ENCODE measurements at regions not wholly inside any gene's neighbourhood (a gene's known extent, or its start where the extent isn't known, plus 50 kb on each side); places are given as distances from the start of the nearest gene placed in this dataset.
"Not testable (repeated sequence)": the region's sequence is repeated elsewhere in the genome, so short reads cannot be mapped to it uniquely, and the experiment has no call there.

DNA sequence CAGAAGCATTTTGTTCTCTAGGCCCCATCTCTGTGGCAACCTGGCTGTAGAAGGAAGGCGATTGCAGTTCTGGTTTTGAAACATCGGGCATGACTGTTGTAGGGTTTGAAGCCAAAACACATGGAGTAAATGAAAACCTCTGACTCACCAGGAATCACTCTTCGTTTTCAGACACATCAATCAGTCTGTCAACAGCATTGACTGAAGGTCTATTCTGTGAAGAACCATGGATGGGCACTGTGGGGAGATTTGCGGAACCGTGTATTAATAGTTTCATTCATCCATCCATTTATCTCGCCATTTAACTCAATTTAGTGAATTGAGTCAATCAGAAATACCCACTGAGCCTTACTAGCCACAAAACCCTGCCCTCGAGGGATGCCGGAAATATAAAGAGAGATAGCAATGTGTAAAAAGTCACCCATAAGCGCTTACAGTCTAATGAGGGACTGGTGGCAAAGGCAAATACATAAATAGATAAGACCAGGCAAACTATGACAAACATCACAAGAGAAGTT lies 364.6 kb upstream of the PROX1 start:
- Histone ChIP-seq H3K4me2 (ENCODE audit: low read length) (no peak overlapping the region), H3K4me1 (ENCODE audit: control insufficient read depth, insufficient read depth, low read length) (no peaks in the 10 kb centered on the region), H3K4me3 (ENCODE audit: low read length) (no peak overlapping the region), H3K9me3 (replicated peaks; ENCODE audit: low read length) (no peaks in the 10 kb centered on the region), H3K27me3 (ENCODE audit: control insufficient read depth, insufficient read depth, low read length) (no peaks in the 10 kb centered on the region), H3K36me3 (ENCODE audit: insufficient read depth, low read length) (no peaks in the 10 kb centered on the region), H3K9ac (ENCODE audit: low read depth, low read length) (no peak overlapping the region)

- Histone ChIP-seq H3K9ac (ENCODE audit: low read depth, low read length) (no peak overlapping the region), H3K4me1 (ENCODE audit: control insufficient read depth, insufficient read depth, low read length) (no peaks in the 10 kb centered on the region), H3K27me3 (ENCODE audit: control insufficient read depth, insufficient read depth, low read length) (no peaks in the 10 kb centered on the region), H3K36me3 (ENCODE audit: insufficient read depth, low read length) (no peaks in the 10 kb centered on the region), H3K4me2 (ENCODE audit: low read length) (no peak overlapping the region), H3K4me3 (ENCODE audit: low read length) (no peak overlapping the region), H3K9me3 (replicated peaks; ENCODE audit: low read length) (no peaks in the 10 kb centered on the region)
Measured at GRCh38 chr1:213623862-213624261, 363.9 kb upstream of the PROX1 start.

GRCh38 chr1:213636778-213637177 lies 351.0 kb upstream of the PROX1 start:
- not testable (repeated sequence) for H3K4me3 ChIP-seq (ENCODE audit: low read length); H3K9me3 ChIP-seq (replicated peaks; ENCODE audit: low read length); H3K4me2 ChIP-seq (ENCODE audit: low read length); H3K4me1 ChIP-seq (ENCODE audit: control insufficient read depth, insufficient read depth, low read length); H3K9ac ChIP-seq (ENCODE audit: low read depth, low read length); H3K36me3 ChIP-seq (ENCODE audit: insufficient read depth, low read length); H3K27me3 ChIP-seq (ENCODE audit: control insufficient read depth, insufficient read depth, low read length)

DNA sequence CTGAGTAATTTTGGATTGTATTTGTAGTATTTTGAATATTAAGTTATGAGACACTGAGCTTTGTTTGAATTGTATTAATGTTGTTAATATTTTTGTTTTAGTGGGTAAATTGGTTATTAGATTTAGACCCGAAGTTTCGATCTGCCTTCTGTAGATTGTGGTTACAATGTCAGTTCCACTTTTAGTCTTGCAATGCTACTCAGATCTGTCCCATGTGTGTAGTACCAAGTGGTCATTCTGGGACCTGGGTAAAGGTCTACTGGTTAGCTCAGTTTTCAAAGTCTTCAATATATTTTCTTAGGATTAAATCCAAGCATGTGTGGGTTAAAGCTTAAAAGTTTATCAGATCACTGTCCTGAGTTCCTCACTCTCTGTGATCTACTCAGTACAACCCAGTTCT lies 346.5 kb upstream of the PROX1 start:
- H3K4me3 ChIP-seq (ENCODE audit: low read length): no peak overlapping the region
- no peaks in the 10 kb centered on the region for H3K9me3 ChIP-seq (replicated peaks; ENCODE audit: low read length)
- no peaks in the 10 kb centered on the region for H3K36me3 ChIP-seq (ENCODE audit: insufficient read depth, low read length)
- no peaks in the 10 kb centered on the region for H3K27me3 ChIP-seq (ENCODE audit: control insufficient read depth, insufficient read depth, low read length)
- H3K4me1 ChIP-seq (ENCODE audit: control insufficient read depth, insufficient read depth, low read length): no peaks in the 10 kb centered on the region
- H3K4me2 ChIP-seq (ENCODE audit: low read length): no peak overlapping the region
- no peak overlapping the region for H3K9ac ChIP-seq (ENCODE audit: low read depth, low read length)

DNA sequence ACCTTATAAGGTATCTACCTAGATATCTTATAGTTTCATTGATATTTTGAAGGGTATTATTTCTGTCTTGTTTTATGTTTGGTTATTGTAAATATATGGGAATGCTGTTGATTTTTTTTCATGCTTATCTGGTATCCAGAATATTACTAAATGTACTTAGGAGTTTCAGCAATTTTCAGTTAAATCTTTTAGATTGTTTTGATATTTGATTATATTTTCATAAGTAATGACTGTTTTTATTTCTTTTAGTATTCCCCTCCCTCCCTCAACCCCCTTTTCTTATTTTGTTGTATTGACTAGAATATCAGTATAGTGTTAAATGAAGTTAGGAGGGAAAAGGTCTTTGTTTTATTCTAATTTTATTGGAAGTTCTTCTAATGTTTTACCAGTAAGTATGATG lies 344.4 kb upstream of the PROX1 start:
- Histone ChIP-seq H3K4me3 (ENCODE audit: low read length) (no peak overlapping the region), H3K4me1 (ENCODE audit: control insufficient read depth, insufficient read depth, low read length) (no peaks in the 10 kb centered on the region), H3K36me3 (ENCODE audit: insufficient read depth, low read length) (no peaks in the 10 kb centered on the region), H3K27me3 (ENCODE audit: control insufficient read depth, insufficient read depth, low read length) (no peaks in the 10 kb centered on the region), H3K9ac (ENCODE audit: low read depth, low read length) (no peak overlapping the region), H3K4me2 (ENCODE audit: low read length) (no peak overlapping the region), H3K9me3 (replicated peaks; ENCODE audit: low read length) (no peaks in the 10 kb centered on the region)

DNA sequence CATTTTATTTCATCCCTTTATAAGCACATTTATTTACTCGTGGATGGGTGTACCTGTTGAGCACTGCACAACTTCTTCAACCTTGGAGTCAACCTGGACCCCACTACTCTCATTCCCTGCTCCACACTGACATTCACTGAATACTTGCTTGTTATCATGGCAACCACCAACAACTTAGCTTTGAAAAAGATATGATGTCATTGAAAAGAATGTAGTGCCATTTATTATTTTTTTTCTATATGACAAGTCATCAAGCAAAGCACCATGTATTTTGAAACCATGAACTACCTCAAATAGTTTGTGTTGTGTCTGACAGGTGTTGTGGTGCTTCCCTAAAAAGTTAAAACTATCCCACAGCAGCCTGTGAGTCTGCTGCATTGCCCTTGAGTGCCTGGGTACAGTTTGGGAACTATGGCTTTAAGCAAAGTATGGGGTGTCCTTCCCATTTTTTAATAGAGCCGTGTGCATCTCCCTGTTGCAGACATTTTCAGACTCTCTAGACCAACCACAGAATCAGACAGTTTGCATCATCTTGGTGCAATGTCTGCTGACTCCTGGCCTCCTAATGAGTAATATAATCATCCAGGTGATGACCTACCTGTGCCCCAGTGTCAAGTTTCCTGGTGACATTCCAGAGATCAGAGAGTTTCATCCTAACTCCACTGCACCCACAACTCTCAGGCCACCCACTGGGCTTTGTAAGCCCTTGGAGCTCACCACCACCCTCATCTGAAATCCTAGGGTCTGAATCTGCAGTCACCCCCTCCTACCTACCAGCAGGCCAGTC lies 339.7 kb upstream of the PROX1 start:
- H3K27me3 ChIP-seq (ENCODE audit: control insufficient read depth, insufficient read depth, low read length): no peaks in the 10 kb centered on the region
- H3K9ac ChIP-seq (ENCODE audit: low read depth, low read length): no peak overlapping the region
- no peaks in the 10 kb centered on the region for H3K4me1 ChIP-seq (ENCODE audit: control insufficient read depth, insufficient read depth, low read length)
- H3K4me2 ChIP-seq (ENCODE audit: low read length): no peak overlapping the region
- no peaks in the 10 kb centered on the region for H3K36me3 ChIP-seq (ENCODE audit: insufficient read depth, low read length)
- H3K4me3 ChIP-seq (ENCODE audit: low read length): no peak overlapping the region
- no peaks in the 10 kb centered on the region for H3K9me3 ChIP-seq (replicated peaks; ENCODE audit: low read length)

GRCh38 chr1:213649373-213649772 lies 338.4 kb upstream of the PROX1 start:
- Histone ChIP-seq H3K4me2 (ENCODE audit: low read length) (no peak overlapping the region), H3K27me3 (ENCODE audit: control insufficient read depth, insufficient read depth, low read length) (no peaks in the 10 kb centered on the region), H3K9ac (ENCODE audit: low read depth, low read length) (no peak overlapping the region), H3K4me1 (ENCODE audit: control insufficient read depth, insufficient read depth, low read length) (no peaks in the 10 kb centered on the region), H3K4me3 (ENCODE audit: low read length) (no peak overlapping the region), H3K36me3 (ENCODE audit: insufficient read depth, low read length) (no peaks in the 10 kb centered on the region), H3K9me3 (replicated peaks; ENCODE audit: low read length) (no peaks in the 10 kb centered on the region)

DNA sequence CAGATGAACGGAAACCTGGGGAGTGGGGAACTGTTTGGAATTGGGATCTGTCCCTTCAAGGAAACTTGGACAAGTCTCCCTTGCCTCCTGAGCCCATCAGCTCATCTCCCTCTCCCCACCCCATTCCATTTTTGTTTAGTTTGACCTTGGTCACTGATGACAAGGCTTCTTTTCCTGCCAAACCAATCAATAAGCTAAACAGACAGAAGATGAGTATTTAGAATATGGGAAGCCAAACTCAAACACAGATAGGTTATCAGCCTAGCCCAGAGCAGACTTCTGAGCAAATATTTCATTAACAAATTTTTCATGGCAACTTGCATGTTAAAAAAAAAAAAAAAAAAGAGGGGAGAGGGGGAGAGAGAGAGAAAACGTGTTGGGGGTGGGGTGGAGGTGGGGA lies 337.2 kb upstream of the PROX1 start:
- no peaks in the 10 kb centered on the region for H3K9me3 ChIP-seq (replicated peaks; ENCODE audit: low read length)
- H3K4me2 ChIP-seq (ENCODE audit: low read length): no peak overlapping the region
- no peaks in the 10 kb centered on the region for H3K36me3 ChIP-seq (ENCODE audit: insufficient read depth, low read length)
- no peaks in the 10 kb centered on the region for H3K4me1 ChIP-seq (ENCODE audit: control insufficient read depth, insufficient read depth, low read length)
- no peaks in the 10 kb centered on the region for H3K27me3 ChIP-seq (ENCODE audit: control insufficient read depth, insufficient read depth, low read length)
- H3K4me3 ChIP-seq (ENCODE audit: low read length): no peak overlapping the region
- no peak overlapping the region for H3K9ac ChIP-seq (ENCODE audit: low read depth, low read length)

GRCh38 chr1:213651077-213651476 lies 336.7 kb upstream of the PROX1 start:
- no peaks in the 10 kb centered on the region for H3K36me3 ChIP-seq (ENCODE audit: insufficient read depth, low read length)
- no peak overlapping the region for H3K9ac ChIP-seq (ENCODE audit: low read depth, low read length)
- no peaks in the 10 kb centered on the region for H3K4me1 ChIP-seq (ENCODE audit: control insufficient read depth, insufficient read depth, low read length)
- no peak overlapping the region for H3K4me2 ChIP-seq (ENCODE audit: low read length)
- H3K9me3 ChIP-seq (replicated peaks; ENCODE audit: low read length): no peaks in the 10 kb centered on the region
- H3K27me3 ChIP-seq (ENCODE audit: control insufficient read depth, insufficient read depth, low read length): no peaks in the 10 kb centered on the region
- no peak overlapping the region for H3K4me3 ChIP-seq (ENCODE audit: low read length)

DNA sequence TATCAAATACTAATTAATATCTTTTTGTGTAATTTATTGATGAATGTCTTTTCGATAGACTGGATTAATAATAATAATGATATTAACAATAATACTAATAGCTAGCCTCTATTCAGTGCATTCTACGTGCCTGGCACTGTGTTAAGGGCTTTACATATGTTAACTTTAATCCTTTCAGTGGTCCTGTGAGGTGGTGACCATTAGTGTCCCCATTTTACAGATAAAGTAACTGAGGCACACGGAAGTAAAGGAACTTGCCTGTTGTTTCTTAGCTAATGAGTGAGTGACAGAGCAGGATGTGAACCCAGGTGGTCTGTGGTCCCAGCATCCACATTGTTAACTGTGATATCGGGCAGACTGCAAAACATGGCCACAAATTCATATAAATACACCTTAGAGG lies 335.7 kb upstream of the PROX1 start:
- H3K36me3 ChIP-seq (ENCODE audit: insufficient read depth, low read length): no peaks in the 10 kb centered on the region
- H3K4me2 ChIP-seq (ENCODE audit: low read length): no peak overlapping the region
- H3K4me1 ChIP-seq (ENCODE audit: control insufficient read depth, insufficient read depth, low read length): no peaks in the 10 kb centered on the region
- H3K27me3 ChIP-seq (ENCODE audit: control insufficient read depth, insufficient read depth, low read length): no peaks in the 10 kb centered on the region
- no peak overlapping the region for H3K9ac ChIP-seq (ENCODE audit: low read depth, low read length)
- H3K9me3 ChIP-seq (replicated peaks; ENCODE audit: low read length): no peaks in the 10 kb centered on the region
- no peak overlapping the region for H3K4me3 ChIP-seq (ENCODE audit: low read length)

GRCh38 chr1:213656039-213656438 lies 331.7 kb upstream of the PROX1 start:
- Histone ChIP-seq H3K36me3 (ENCODE audit: insufficient read depth, low read length) (no peaks in the 10 kb centered on the region), H3K4me1 (ENCODE audit: control insufficient read depth, insufficient read depth, low read length) (no peaks in the 10 kb centered on the region), H3K4me2 (ENCODE audit: low read length) (no peak overlapping the region), H3K9ac (ENCODE audit: low read depth, low read length) (no peak overlapping the region), H3K4me3 (ENCODE audit: low read length) (no peak overlapping the region), H3K9me3 (replicated peaks; ENCODE audit: low read length) (no peaks in the 10 kb centered on the region), H3K27me3 (ENCODE audit: control insufficient read depth, insufficient read depth, low read length) (no peaks in the 10 kb centered on the region)

DNA sequence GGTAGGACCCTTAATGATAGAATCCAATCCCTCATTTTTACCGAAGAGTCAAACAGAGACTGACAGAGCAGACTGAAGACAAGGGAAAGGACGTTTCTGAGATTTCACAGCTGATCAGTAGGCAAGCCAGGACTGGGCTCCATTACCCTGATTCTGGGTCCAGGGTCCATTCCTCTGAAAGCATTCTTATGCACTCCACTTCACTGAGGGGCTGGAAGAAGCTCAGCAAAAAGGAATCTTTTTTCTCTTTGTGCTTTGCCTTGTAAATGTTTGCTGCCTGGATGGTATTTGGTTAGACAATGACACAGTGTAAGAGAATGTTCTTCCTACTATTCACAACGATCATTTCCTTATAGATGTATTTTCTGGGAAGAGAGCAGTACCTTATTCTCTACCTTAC lies 331.3 kb upstream of the PROX1 start:
- Histone ChIP-seq H3K4me3 (ENCODE audit: low read length) (no peak overlapping the region), H3K9ac (ENCODE audit: low read depth, low read length) (no peak overlapping the region), H3K27me3 (ENCODE audit: control insufficient read depth, insufficient read depth, low read length) (no peaks in the 10 kb centered on the region), H3K4me1 (ENCODE audit: control insufficient read depth, insufficient read depth, low read length) (no peaks in the 10 kb centered on the region), H3K9me3 (replicated peaks; ENCODE audit: low read length) (no peaks in the 10 kb centered on the region), H3K36me3 (ENCODE audit: insufficient read depth, low read length) (no peaks in the 10 kb centered on the region), H3K4me2 (ENCODE audit: low read length) (no peak overlapping the region)
